H1 (cell line): ENCODE measurements at regions not wholly inside any gene's neighbourhood (a gene's known extent, or its start where the extent isn't known, plus 50 kb on each side); places are given as distances from the start of the nearest gene placed in this dataset.

Experiments used
- ASH2L ChIP-seq: fragments of 200-600, 300-600 bp; sonication (generic); IDR thresholded peaks from one replicate; pipeline ENCODE4 v1.7.1; 2017; ENCODE audit warnings: low read length

- no peak for TF ChIP-seq ASH2L
These were observed 177.2 kb upstream of the RAB6C start (continued) for GRCh38 chr2:129802290-129802689.
